Fibroblast of lung (primary cell): ENCODE measurements at regions not wholly inside any gene's neighbourhood (a gene's known extent, or its start where the extent isn't known, plus 50 kb on each side); places are given as distances from the start of the nearest gene placed in this dataset.

Experiments used
- EZH2 ChIP-seq: IDR thresholded peaks from 2 replicates; pipeline ENCODE4 v1.5.1; 2012; ENCODE audit warnings: low read length, control low read depth, mild to moderate bottlenecking; ENCODE audit errors: missing control alignments
- TF ChIP-seq, protein P1 (sequence below), 2 donors: IDR thresholded peaks in 1 of 2; conservative IDR thresholded peaks in 1 of 2; 1 replicate in 1 of 2; 2 replicates in 1 of 2; pipeline ENCODE4 v1.5.1; 2011 to 2012; ENCODE audit warnings: low read length in 2 of 2, control low read depth in 1 of 2, inconsistent platforms in 1 of 2, low read depth in 1 of 2, mild to moderate bottlenecking in 1 of 2

DNA sequence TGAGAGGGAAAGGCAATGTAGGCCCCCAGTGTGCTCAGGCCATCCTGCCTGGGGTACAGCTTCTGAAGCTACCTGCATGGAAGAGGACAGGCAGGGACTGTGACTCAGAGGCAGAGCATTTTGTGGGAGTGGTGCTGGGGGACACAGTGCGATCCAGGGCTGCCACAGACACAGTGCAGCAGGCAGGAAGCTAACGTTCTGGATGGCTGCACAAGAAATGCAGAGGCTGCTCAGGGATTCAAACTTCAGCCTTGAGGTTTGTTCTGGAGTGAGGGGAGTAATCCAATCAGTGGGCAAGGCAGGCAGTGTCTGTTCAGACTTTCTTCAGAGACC, 648.0 kb upstream of the IGFBP3 start:
- TF ChIP-seq, protein P1, sequence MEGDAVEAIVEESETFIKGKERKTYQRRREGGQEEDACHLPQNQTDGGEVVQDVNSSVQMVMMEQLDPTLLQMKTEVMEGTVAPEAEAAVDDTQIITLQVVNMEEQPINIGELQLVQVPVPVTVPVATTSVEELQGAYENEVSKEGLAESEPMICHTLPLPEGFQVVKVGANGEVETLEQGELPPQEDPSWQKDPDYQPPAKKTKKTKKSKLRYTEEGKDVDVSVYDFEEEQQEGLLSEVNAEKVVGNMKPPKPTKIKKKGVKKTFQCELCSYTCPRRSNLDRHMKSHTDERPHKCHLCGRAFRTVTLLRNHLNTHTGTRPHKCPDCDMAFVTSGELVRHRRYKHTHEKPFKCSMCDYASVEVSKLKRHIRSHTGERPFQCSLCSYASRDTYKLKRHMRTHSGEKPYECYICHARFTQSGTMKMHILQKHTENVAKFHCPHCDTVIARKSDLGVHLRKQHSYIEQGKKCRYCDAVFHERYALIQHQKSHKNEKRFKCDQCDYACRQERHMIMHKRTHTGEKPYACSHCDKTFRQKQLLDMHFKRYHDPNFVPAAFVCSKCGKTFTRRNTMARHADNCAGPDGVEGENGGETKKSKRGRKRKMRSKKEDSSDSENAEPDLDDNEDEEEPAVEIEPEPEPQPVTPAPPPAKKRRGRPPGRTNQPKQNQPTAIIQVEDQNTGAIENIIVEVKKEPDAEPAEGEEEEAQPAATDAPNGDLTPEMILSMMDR (conservative IDR thresholded peaks at IDR 0.05 in 1 of 2, IDR thresholded peaks at IDR 0.05 in 1 of 2; ENCODE audit: low read depth in 1 of 2, low read length in 2 of 2), result no peak
- TF ChIP-seq EZH2, result no peak
